ENCODE measurements at regions not wholly inside any gene's neighbourhood (a gene's known extent, or its start where the extent isn't known, plus 50 kb on each side); places are given as distances from the start of the nearest gene placed in this dataset.

- CTCF ChIA-PET: no interaction called here
- Histone ChIP-seq H3K9me2 (no peaks in the 10 kb centered on the region), H3K4me3 (ENCODE audit: low read depth in 2 of 2, low read length in 1 of 2) (no peak overlapping the region)
Measured at GRCh38 chr5:162711244-162711643, 643.7 kb downstream of the GABRG2 start.

DNA sequence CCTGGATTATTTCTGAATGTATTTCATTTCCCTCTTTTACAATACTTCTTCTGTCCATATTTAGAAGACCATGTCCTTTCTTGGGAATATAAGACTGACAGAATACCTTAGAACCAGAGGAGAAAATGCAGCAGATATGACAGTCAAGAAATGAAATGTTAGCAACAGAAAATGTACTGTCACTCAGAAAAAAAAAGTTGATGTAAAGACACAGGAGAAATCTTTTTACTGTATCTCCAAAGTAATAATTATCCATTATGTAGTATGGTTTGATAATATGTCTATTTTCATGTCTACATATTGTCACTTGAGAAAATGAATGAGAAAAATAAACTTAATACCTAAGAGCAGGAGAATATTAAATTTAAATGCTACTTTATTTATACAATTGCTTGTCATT, 652.1 kb downstream of the GABRG2 start:
- CTCF ChIA-PET: no interaction called here
- Histone ChIP-seq H3K4me2 (no peak overlapping the region), H3K9me3 (no peaks in the 10 kb centered on the region; the same call in 1 of the 2 replicates)

More at GRCh38 chr5:162711244-162711643, 643.7 kb downstream of the GABRG2 start:
- Histone ChIP-seq H3K27ac (ENCODE audit: low read depth in 2 of 2, low read length in 1 of 2) (no peak overlapping the region), H3K9ac (no peak overlapping the region), H3K4me2 (no peak overlapping the region), H3K4me1 (ENCODE audit: control insufficient read depth in 1 of 2, insufficient read depth in 2 of 2, low read depth in 1 of 2, low read length in 1 of 2) (no peaks in the 10 kb centered on the region), H3F3A (replicated peaks; ENCODE audit: insufficient read depth) (no peaks in the 10 kb centered on the region), H2AFZ (ENCODE audit: low read depth) (no peak overlapping the region), H3K9me3 (no peaks in the 10 kb centered on the region; the same call in 1 of the 2 replicates), H4K20me1 (ENCODE audit: insufficient read depth) (no peaks in the 10 kb centered on the region), H3K27me3 (ENCODE audit: insufficient read depth) (no peaks in the 10 kb centered on the region), H3K79me2 (ENCODE audit: insufficient read depth) (no peaks in the 10 kb centered on the region), H3K36me3 (replicated peaks in 1 of 2; ENCODE audit: control insufficient read depth in 1 of 2, insufficient read depth in 2 of 2, low read length in 1 of 2) (no peaks in the 10 kb centered on the region)
- WGBS (ENCODE audit: low lambda C conversion rate): 3% methylated on average over 4 of the region's 4 CpGs
- POLR2A ChIA-PET: no interaction called here
- no peak for DNase-seq
- TF ChIP-seq, protein P1, sequence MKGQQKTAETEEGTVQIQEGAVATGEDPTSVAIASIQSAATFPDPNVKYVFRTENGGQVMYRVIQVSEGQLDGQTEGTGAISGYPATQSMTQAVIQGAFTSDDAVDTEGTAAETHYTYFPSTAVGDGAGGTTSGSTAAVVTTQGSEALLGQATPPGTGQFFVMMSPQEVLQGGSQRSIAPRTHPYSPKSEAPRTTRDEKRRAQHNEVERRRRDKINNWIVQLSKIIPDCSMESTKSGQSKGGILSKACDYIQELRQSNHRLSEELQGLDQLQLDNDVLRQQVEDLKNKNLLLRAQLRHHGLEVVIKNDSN (IDR thresholded peaks at IDR 0.05; ENCODE audit: borderline replicate concordance, low read depth): no peak
- TF ChIP-seq TCF12 (IDR thresholded peaks at IDR 0.05) (no peak), GATA2 (CRISPR knock-in tag; IDR thresholded peaks at IDR 0.05) (no peak)

More for the DNA sequence above, 652.1 kb downstream of the GABRG2 start:
- Histone ChIP-seq H3K9ac (no peak overlapping the region), H3K36me3 (replicated peaks in 1 of 2; ENCODE audit: control insufficient read depth in 1 of 2, insufficient read depth in 2 of 2, low read length in 1 of 2) (no peaks in the 10 kb centered on the region), H3K79me2 (ENCODE audit: insufficient read depth) (no peaks in the 10 kb centered on the region), H3K27ac (ENCODE audit: low read depth in 2 of 2, low read length in 1 of 2) (no peak overlapping the region), H4K20me1 (ENCODE audit: insufficient read depth) (no peaks in the 10 kb centered on the region), H2AFZ (ENCODE audit: low read depth) (no peak overlapping the region), H3K27me3 (ENCODE audit: insufficient read depth) (no peaks in the 10 kb centered on the region), H3K4me3 (ENCODE audit: low read depth in 2 of 2, low read length in 1 of 2) (no peak overlapping the region), H3F3A (replicated peaks; ENCODE audit: insufficient read depth) (no peaks in the 10 kb centered on the region), H3K9me2 (no peaks in the 10 kb centered on the region), H3K4me1 (ENCODE audit: control insufficient read depth in 1 of 2, insufficient read depth in 2 of 2, low read depth in 1 of 2, low read length in 1 of 2) (no peaks in the 10 kb centered on the region)
- POLR2A ChIA-PET: no interaction called here
- TF ChIP-seq EP300 (IDR thresholded peaks at IDR 0.05; ENCODE audit: borderline replicate concordance in 1 of 2, low read depth in 1 of 2, low read length in 1 of 2): no peak
- TF ChIP-seq USF2 (IDR thresholded peaks at IDR 0.05; ENCODE audit: borderline replicate concordance, low read depth, low read length): no peak
- TF ChIP-seq NRF1 (IDR thresholded peaks at IDR 0.05; ENCODE audit: low read depth, low read length): no peak
- no peak for TF ChIP-seq FOXJ3 (CRISPR knock-in tag; IDR thresholded peaks at IDR 0.05)
- no peak for TF ChIP-seq TAF1 (IDR thresholded peaks at IDR 0.05; ENCODE audit: borderline replicate concordance, low read depth, low read length)
- no peak for TF ChIP-seq SMC3 (IDR thresholded peaks at IDR 0.05; ENCODE audit: low read depth, low read length)
- TF ChIP-seq, protein P2, sequence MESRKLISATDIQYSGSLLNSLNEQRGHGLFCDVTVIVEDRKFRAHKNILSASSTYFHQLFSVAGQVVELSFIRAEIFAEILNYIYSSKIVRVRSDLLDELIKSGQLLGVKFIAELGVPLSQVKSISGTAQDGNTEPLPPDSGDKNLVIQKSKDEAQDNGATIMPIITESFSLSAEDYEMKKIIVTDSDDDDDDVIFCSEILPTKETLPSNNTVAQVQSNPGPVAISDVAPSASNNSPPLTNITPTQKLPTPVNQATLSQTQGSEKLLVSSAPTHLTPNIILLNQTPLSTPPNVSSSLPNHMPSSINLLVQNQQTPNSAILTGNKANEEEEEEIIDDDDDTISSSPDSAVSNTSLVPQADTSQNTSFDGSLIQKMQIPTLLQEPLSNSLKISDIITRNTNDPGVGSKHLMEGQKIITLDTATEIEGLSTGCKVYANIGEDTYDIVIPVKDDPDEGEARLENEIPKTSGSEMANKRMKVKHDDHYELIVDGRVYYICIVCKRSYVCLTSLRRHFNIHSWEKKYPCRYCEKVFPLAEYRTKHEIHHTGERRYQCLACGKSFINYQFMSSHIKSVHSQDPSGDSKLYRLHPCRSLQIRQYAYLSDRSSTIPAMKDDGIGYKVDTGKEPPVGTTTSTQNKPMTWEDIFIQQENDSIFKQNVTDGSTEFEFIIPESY (IDR thresholded peaks at IDR 0.05; ENCODE audit: borderline replicate concordance, low read depth): no peak
- DNase-seq: no peak

Measured in SK-N-SH (cell line).